ENCODE measurements at regions not wholly inside any gene's neighbourhood (a gene's known extent, or its start where the extent isn't known, plus 50 kb on each side); places are given as distances from the start of the nearest gene placed in this dataset.

DNA sequence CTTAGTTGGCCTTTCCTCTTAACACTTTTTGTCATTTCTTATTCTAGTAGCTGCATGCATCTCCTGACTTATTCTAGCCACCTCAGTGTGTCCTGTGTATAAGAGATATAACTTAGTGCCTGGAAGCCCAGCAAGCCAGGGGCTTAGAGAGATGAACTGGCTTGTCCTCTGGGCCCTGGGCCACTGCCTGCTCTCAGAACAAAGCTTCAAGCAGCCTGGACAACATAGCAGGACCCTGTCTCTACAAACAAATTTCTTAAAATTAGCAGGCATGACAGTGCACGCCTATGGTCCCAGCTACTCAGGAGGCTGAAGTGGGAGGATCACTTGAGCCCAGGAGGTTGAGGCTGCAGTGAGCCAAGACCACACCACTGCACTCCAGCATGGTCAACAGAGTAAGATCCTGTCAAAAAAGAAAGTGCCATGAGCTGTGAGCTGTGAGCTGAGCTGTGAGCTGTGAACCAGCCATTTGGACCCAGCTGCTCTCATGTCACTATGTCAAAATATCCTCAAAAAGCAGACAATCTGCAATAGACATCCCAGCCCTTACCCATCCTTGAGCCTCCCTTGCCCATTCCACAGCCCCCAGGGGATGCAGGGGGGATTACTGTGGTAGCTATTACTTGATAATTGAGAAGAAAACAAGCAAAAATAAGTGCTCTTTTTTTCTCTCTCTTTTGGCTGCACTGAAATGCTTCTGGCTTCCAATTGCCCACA is 174.5 kb downstream of the OPA1 start:
- no peaks in the 10 kb centered on the region for H3K27me3 Mint-ChIP-seq
- TF ChIP-seq CTCF (conservative IDR thresholded peaks at IDR 0.05): no peak

GRCh38 chr3:193768070-193768394 is 175.0 kb downstream of the OPA1 start:
- Mint-ChIP-seq H3K4me3 (no peak overlapping the region), H3K27ac (peak overlapping the region; percentile 70), H3K27me3 (no peaks in the 10 kb centered on the region), H3K4me1 (ENCODE audit: unreplicated experiment) (peaks cover 45% of the 10 kb centered on the region), H3K36me3 (no peaks in the 10 kb centered on the region), H3K9me3 (peaks cover 15% of the 10 kb centered on the region)
- peak; percentile 20 for DNase-seq (ENCODE audit: extremely low spot score, unreplicated experiment)
- TF ChIP-seq CTCF (conservative IDR thresholded peaks at IDR 0.05): no peak

More for the DNA sequence above, 174.5 kb downstream of the OPA1 start:
- H3K4me1 Mint-ChIP-seq (ENCODE audit: unreplicated experiment): peaks cover 40% of the 10 kb centered on the region
- H3K36me3 Mint-ChIP-seq: no peaks in the 10 kb centered on the region
- peak overlapping the region; percentile 70 for H3K27ac Mint-ChIP-seq
- H3K9me3 Mint-ChIP-seq: peaks cover 15% of the 10 kb centered on the region
- H3K4me3 Mint-ChIP-seq: no peak overlapping the region
- peak; percentile 37 for DNase-seq (ENCODE audit: extremely low spot score, unreplicated experiment)

GRCh38 chr3:193769437-193769836 is 176.4 kb downstream of the OPA1 start:
- TF ChIP-seq CTCF (conservative IDR thresholded peaks at IDR 0.05): no peak
- Mint-ChIP-seq H3K27me3 (peaks cover 3% of the 10 kb centered on the region), H3K27ac (no peak overlapping the region)

DNA sequence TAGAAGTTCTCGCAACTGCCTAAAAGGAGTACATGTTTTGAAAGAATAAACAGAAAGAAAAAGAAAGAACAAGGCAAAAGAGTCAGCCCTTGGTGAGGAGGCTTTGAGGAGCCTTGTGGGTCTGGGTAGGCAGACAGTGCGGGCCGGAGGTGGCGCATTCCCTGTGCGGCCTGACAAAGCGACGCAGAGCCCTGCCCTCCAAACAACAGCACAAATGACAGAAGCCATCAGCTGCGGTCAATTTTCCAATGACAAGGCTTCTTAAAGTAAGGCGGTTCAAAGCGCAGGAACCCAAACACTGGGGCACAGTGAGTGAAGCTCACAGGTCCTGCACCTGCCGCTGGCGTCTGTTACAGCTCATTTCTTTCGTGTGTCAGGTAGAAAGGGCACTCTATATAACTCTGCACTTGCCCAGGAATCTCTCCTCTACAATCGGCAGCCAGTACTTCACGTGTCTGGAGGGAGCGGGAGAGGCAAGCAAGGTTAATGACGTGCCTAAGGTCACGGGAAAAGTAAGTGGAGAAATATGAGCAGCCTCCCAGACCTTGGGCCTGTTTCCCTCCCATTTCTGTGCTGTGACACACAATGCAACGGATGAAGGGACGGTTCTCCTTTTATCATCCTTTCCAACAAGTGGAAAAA is 178.1 kb downstream of the OPA1 start:
- Mint-ChIP-seq H3K4me1 (ENCODE audit: unreplicated experiment) (peaks cover 61% of the 10 kb centered on the region), H3K36me3 (no peaks in the 10 kb centered on the region), H3K4me3 (no peak overlapping the region), H3K9me3 (peaks cover 3% of the 10 kb centered on the region), H3K27ac (peak overlapping the region; percentile 77), H3K27me3 (peaks cover 3% of the 10 kb centered on the region)
- no peak for TF ChIP-seq CTCF (conservative IDR thresholded peaks at IDR 0.05)
- peak; percentile 52 for DNase-seq (ENCODE audit: extremely low spot score, unreplicated experiment)

More at GRCh38 chr3:193769437-193769836, 176.4 kb downstream of the OPA1 start:
- no peak overlapping the region for H3K4me3 Mint-ChIP-seq
- no peaks in the 10 kb centered on the region for H3K36me3 Mint-ChIP-seq
- H3K4me1 Mint-ChIP-seq (ENCODE audit: unreplicated experiment): peaks cover 53% of the 10 kb centered on the region
- DNase-seq (ENCODE audit: extremely low spot score, unreplicated experiment): no peak
- peaks cover 7% of the 10 kb centered on the region for H3K9me3 Mint-ChIP-seq

GRCh38 chr3:193771653-193772421 is 178.8 kb downstream of the OPA1 start:
- Mint-ChIP-seq H3K4me3 (no peak overlapping the region), H3K4me1 (ENCODE audit: unreplicated experiment) (peaks cover 66% of the 10 kb centered on the region), H3K36me3 (no peaks in the 10 kb centered on the region), H3K9me3 (peaks cover 3% of the 10 kb centered on the region), H3K27ac (peak overlapping the region; percentile 77), H3K27me3 (peaks cover 3% of the 10 kb centered on the region)
- TF ChIP-seq CTCF (conservative IDR thresholded peaks at IDR 0.05): no peak
- peak; percentile 44 for DNase-seq (ENCODE audit: extremely low spot score, unreplicated experiment)
